Endothelial cell of umbilical vein (primary cell): ENCODE measurements at regions not wholly inside any gene's neighbourhood (a gene's known extent, or its start where the extent isn't known, plus 50 kb on each side); places are given as distances from the start of the nearest gene placed in this dataset.

Source experiments
- EZH2 ChIP-seq: IDR thresholded peaks from 2 replicates; pipeline ENCODE4 v1.6.1; 2012; ENCODE audit warnings: borderline replicate concordance, low read depth, mild to moderate bottlenecking, moderate library complexity, low read length, inconsistent platforms; ENCODE audit not compliant: severe bottlenecking
- MAX ChIP-seq: IDR thresholded peaks from 2 replicates; pipeline ENCODE4 v1.6.1; 2011; ENCODE audit not compliant: insufficient read depth, insufficient read length
- MYC ChIP-seq: IDR thresholded peaks from one replicate; pipeline ENCODE4 v1.6.1; 2011; ENCODE audit warnings: mild to moderate bottlenecking, low read depth, low read length
- TF ChIP-seq, protein P1 (sequence below), 2 donors: IDR thresholded peaks; 1 replicate in 1 of 2; 2 replicates in 1 of 2; pipeline ENCODE4 v1.5.1; 2011; ENCODE audit warnings: low read length in 2 of 2, mild to moderate bottlenecking in 2 of 2, moderate library complexity in 2 of 2, control low read depth in 1 of 2, inconsistent platforms in 1 of 2, low read depth in 1 of 2; ENCODE audit not compliant: insufficient read depth in 1 of 2; ENCODE audit errors: extremely low read depth in 1 of 2

GRCh38 chr18:60180671-60181070, 191.9 kb downstream of the MC4R start:
- no peak for TF ChIP-seq EZH2
- TF ChIP-seq, protein P1, sequence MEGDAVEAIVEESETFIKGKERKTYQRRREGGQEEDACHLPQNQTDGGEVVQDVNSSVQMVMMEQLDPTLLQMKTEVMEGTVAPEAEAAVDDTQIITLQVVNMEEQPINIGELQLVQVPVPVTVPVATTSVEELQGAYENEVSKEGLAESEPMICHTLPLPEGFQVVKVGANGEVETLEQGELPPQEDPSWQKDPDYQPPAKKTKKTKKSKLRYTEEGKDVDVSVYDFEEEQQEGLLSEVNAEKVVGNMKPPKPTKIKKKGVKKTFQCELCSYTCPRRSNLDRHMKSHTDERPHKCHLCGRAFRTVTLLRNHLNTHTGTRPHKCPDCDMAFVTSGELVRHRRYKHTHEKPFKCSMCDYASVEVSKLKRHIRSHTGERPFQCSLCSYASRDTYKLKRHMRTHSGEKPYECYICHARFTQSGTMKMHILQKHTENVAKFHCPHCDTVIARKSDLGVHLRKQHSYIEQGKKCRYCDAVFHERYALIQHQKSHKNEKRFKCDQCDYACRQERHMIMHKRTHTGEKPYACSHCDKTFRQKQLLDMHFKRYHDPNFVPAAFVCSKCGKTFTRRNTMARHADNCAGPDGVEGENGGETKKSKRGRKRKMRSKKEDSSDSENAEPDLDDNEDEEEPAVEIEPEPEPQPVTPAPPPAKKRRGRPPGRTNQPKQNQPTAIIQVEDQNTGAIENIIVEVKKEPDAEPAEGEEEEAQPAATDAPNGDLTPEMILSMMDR (IDR thresholded peaks at IDR 0.05; ENCODE audit: extremely low read depth in 1 of 2, insufficient read depth in 1 of 2, low read depth in 1 of 2, low read length in 2 of 2), result no peak
- no peak for TF ChIP-seq MAX
- no peak for TF ChIP-seq MYC
